Breast epithelium (tissue), 4 donors: ENCODE measurements at regions not wholly inside any gene's neighbourhood (a gene's known extent, or its start where the extent isn't known, plus 50 kb on each side); places are given as distances from the start of the nearest gene placed in this dataset.

Source experiments
- DNase-seq, 2 donors: peaks; one replicate each; pipeline ENCODE4 v3.0.0-alpha.2; 2019; ENCODE audit warnings: low spot score in 2 of 2
- H3K27ac ChIP-seq, 2 donors: fragments of 200-600 bp; sonication (generic) in 1 of 2; one replicate each; pipeline ENCODE4 v1.5.1; 2016 to 2019; ENCODE audit warnings: mild to moderate bottlenecking in 1 of 2
- H3K27me3 ChIP-seq, 2 donors: fragments of 200-600 bp; sonication (generic) in 1 of 2; one replicate each; pipeline versions ENCODE4 v1.5.1 to v1.6.0; 2017 to 2019; ENCODE audit warnings: control low read depth in 1 of 2, mild to moderate bottlenecking in 1 of 2
- H3K36me3 ChIP-seq: fragments of 200-600 bp; one replicate; pipeline ENCODE4 v1.5.1; 2019
- H3K4me1 ChIP-seq, 2 donors: fragments of 200-600 bp; sonication (generic); one replicate each; pipeline ENCODE4 v1.5.1; 2016 to 2019; ENCODE audit warnings: control low read depth in 1 of 2
- H3K4me3 ChIP-seq, 3 donors: fragments of 200-600 bp; sonication (generic); 1 replicate in 2 of 3; 2 replicates in 1 of 3; pipeline ENCODE4 v1.5.1; 2016 to 2019; ENCODE audit warnings: mild to moderate bottlenecking in 3 of 3, moderate library complexity in 2 of 3
- H3K9me3 ChIP-seq, 2 donors: fragments of 200-600 bp; sonication (generic) in 1 of 2; one replicate each; pipeline ENCODE4 v1.5.1; 2016 to 2019; ENCODE audit warnings: control low read depth in 1 of 2
- POLR2A ChIP-seq: fragments of 450-650 bp; IDR thresholded peaks from one replicate; pipeline ENCODE4 v1.6.1; 2016; ENCODE audit warnings: antibody characterized with exemption, mild to moderate bottlenecking, moderate library complexity
- POLR2AphosphoS5 ChIP-seq, 3 donors: sonication (generic); formaldehyde crosslinking; IDR thresholded peaks; one replicate each; pipeline ENCODE4 v1.6.1; 2017; ENCODE audit warnings: antibody characterized with exemption in 3 of 3
- intact Hi-C: fragments of 100-400 bp; cut with DNase I; formaldehyde crosslinking; loops from one replicate; pipeline ENCODE4 v1.15.1; 2023; ENCODE audit warnings: low total_unique reads
- TF ChIP-seq, protein P1 (sequence below), 3 donors: fragments of 450-650 bp; IDR thresholded peaks; one replicate each; pipeline ENCODE4 v1.5.1; 2016 to 2017; ENCODE audit warnings: antibody characterized with exemption in 3 of 3, mild to moderate bottlenecking in 3 of 3, moderate library complexity in 3 of 3

DNA sequence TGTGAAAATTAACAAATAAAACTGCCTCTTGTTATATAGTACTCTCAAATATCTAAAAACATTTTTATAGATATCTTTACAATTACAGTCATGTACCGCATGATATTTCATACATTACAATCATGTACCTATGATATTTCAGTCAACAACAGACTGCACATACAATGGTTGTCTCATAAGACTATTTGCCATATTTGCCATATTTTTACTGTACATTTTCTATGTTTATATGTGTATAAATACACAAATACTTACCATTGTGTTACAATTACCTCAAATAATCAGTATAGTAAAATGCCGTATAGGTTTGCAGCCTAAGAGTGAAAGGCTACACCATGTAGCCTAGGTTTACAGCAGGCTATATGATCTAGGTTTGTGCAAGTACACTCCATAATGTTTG is 336.0 kb upstream of the PCDH15 start:
- no peaks in the 10 kb centered on the region for H3K36me3 ChIP-seq
- H3K9me3 ChIP-seq: peaks cover 0 to 2% of the 10 kb centered on the region in 2 donors
- H3K4me3 ChIP-seq: no peak overlapping the region
- no peak for TF ChIP-seq POLR2A
- TF ChIP-seq, protein P1, sequence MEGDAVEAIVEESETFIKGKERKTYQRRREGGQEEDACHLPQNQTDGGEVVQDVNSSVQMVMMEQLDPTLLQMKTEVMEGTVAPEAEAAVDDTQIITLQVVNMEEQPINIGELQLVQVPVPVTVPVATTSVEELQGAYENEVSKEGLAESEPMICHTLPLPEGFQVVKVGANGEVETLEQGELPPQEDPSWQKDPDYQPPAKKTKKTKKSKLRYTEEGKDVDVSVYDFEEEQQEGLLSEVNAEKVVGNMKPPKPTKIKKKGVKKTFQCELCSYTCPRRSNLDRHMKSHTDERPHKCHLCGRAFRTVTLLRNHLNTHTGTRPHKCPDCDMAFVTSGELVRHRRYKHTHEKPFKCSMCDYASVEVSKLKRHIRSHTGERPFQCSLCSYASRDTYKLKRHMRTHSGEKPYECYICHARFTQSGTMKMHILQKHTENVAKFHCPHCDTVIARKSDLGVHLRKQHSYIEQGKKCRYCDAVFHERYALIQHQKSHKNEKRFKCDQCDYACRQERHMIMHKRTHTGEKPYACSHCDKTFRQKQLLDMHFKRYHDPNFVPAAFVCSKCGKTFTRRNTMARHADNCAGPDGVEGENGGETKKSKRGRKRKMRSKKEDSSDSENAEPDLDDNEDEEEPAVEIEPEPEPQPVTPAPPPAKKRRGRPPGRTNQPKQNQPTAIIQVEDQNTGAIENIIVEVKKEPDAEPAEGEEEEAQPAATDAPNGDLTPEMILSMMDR (IDR thresholded peaks at IDR 0.05): no peak
- no peaks in the 10 kb centered on the region for H3K27me3 ChIP-seq
- no peak for DNase-seq
- no peak overlapping the region for H3K27ac ChIP-seq
- intact Hi-C loops: no loop called here
- H3K4me1 ChIP-seq: no peaks in the 10 kb centered on the region

DNA sequence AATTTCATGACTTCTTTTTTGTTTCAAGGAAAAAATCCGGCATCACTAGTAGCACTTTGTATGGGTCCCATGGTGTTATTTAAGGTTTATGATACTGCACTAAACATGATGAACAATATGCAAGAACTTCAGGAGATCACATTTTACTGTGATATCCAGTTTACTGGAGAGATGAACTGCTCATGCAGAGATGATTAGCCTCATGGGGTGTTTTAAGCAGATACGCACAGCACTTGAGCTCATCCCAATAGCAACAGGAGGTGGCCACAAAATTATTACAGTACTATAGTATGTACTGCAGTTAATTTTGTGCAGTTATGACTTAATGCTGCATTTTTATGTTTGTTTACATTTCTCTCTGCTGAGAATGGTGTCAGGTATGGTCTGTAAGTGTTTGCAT is 303.7 kb upstream of the PCDH15 start:
- Histone ChIP-seq H3K9me3 (no peaks in the 10 kb centered on the region), H3K4me1 (no peaks in the 10 kb centered on the region), H3K27ac (no peak overlapping the region), H3K27me3 (no peaks in the 10 kb centered on the region), H3K36me3 (no peaks in the 10 kb centered on the region), H3K4me3 (no peak overlapping the region)
- intact Hi-C loops: no loop called here
- TF ChIP-seq POLR2A: no peak
- no peak for DNase-seq

DNA sequence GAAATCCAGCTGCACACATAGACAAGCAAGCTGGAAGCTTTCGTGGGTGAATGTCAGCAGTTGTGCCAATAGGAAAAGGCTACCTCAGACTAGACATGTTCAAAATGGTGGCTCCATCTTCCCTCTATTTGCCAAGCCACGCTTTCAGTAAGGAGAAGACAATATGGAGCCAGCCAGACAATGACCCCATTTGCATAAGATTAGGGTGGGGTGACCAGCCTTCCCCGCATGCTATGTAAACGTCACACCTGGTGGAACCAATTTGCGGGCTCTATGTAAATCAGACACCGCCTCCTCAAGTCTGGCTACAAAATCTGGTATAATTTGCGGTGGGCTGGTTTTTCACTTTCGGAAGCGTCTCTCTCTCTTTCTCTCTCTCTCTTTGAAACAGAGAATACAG is 297.4 kb upstream of the PCDH15 start:
- Histone ChIP-seq H3K27me3 (no peaks in the 10 kb centered on the region), H3K4me3 (no peak overlapping the region), H3K27ac (no peak overlapping the region), H3K9me3 (no peaks in the 10 kb centered on the region), H3K4me1 (no peaks in the 10 kb centered on the region), H3K36me3 (no peaks in the 10 kb centered on the region)
- TF ChIP-seq, protein P1 (IDR thresholded peaks at IDR 0.05): no peak
- TF ChIP-seq POLR2A (no peak), POLR2AphosphoS5 (IDR thresholded peaks at IDR 0.05) (no peak)
- no peak for DNase-seq
- intact Hi-C loops: no loop called here

DNA sequence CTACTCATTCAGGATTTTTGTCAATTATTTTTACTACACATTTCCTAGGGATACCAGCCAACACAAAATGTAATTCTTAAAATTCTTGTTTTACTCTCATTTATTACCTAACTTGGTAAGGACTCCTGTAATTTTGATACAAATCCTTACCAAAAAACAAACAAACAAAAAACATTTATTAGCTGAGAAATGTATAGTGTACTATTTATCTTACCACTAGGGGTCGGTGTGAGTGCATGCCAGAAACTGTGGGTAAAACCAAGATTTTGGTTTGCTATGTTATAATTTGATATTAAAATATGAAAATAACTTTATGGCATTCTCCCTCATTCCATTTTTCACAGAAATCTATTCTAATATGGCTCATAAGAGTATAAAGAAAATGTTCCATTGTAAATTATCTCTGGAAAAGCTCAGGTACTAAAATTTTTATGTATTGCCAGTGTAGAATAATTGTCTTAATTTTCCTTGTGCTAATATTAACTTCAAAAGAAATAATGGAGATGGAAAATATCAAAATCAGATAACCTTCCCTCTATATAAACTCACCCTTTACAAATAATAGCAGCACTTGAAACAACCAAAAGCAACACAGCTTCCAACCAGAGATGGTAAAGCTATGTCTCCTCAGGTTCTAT is 290.8 kb upstream of the PCDH15 start:
- H3K27me3 ChIP-seq: no peaks in the 10 kb centered on the region
- TF ChIP-seq POLR2AphosphoS5 (IDR thresholded peaks at IDR 0.05): no peak
- TF ChIP-seq, protein P1 (IDR thresholded peaks at IDR 0.05): peak; percentile 14 to 50 (median 41)
- no peak overlapping the region for H3K27ac ChIP-seq
- no peaks in the 10 kb centered on the region for H3K4me1 ChIP-seq
- intact Hi-C loops: no loop called here
- DNase-seq: no peak
- H3K36me3 ChIP-seq: no peaks in the 10 kb centered on the region
- H3K9me3 ChIP-seq: no peaks in the 10 kb centered on the region
- no peak overlapping the region for H3K4me3 ChIP-seq

DNA sequence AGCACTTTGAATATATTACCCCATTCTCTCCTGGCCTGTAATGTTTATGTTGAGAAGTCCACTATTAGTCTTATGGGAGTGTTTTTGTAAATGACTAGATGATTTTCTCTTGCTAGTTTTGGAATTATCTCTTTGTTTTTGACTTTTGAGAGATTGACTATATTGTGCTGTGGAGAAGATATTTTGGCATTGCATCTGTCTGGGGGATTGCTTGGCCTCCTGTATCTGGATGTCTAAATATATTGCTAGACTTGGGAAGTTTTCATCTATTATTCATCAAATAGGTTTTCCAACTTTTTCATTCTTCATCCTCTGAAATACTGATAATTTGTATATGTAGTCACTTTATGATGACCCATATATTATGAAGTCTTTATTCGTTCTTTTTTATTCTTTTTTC is 277.1 kb upstream of the PCDH15 start:
- no peak for DNase-seq
- Histone ChIP-seq H3K4me1 (no peaks in the 10 kb centered on the region), H3K27me3 (no peaks in the 10 kb centered on the region), H3K36me3 (no peaks in the 10 kb centered on the region), H3K9me3 (no peaks in the 10 kb centered on the region), H3K27ac (no peak overlapping the region), H3K4me3 (no peak overlapping the region)
- TF ChIP-seq, protein P1 (IDR thresholded peaks at IDR 0.05): no peak
- TF ChIP-seq POLR2AphosphoS5 (IDR thresholded peaks at IDR 0.05) (no peak), POLR2A (no peak)
- intact Hi-C loops: no loop called here

DNA sequence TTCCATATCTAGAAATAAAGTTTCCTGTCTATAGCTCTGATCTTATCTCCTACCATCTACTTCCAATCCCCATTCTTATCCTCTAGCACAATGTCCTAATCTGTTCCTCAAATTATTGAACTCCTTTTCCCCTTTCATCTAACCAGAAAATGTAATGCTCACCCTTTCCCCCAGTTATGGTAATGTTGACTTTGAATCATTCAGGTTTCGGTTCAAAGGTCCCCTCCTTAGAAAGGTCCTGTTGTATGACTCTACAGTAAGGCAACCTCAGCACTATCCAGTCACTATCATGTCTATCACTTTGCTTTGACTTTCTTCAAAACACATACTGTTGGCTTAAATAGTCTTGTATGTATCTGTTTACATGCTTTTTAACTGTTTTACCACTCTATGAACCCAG is 264.2 kb upstream of the PCDH15 start:
- H3K9me3 ChIP-seq: no peaks in the 10 kb centered on the region
- no peak for DNase-seq
- TF ChIP-seq, protein P1 (IDR thresholded peaks at IDR 0.05): no peak
- TF ChIP-seq POLR2AphosphoS5 (IDR thresholded peaks at IDR 0.05): no peak
- TF ChIP-seq POLR2A: no peak
- H3K36me3 ChIP-seq: no peaks in the 10 kb centered on the region
- H3K27ac ChIP-seq: no peak overlapping the region
- no peaks in the 10 kb centered on the region for H3K4me1 ChIP-seq
- no peak overlapping the region for H3K4me3 ChIP-seq
- H3K27me3 ChIP-seq: no peaks in the 10 kb centered on the region
- intact Hi-C loops: no loop called here
